ENCODE measurements at regions not wholly inside any gene's neighbourhood (a gene's known extent, or its start where the extent isn't known, plus 50 kb on each side); places are given as distances from the start of the nearest gene placed in this dataset.

- no peak for DNase-seq
- Histone ChIP-seq H3K36me3 (no peaks in the 10 kb centered on the region), H3K27me3 (no peaks in the 10 kb centered on the region), H3K4me3 (no peak overlapping the region), H3K9me3 (no peaks in the 10 kb centered on the region)
Measured at GRCh38 chr7:12131122-12131521, 80.0 kb upstream of the TMEM106B start.

GRCh38 chr7:12133865-12134264 is 77.2 kb upstream of the TMEM106B start:
- Histone ChIP-seq H3K4me3 (no peak overlapping the region), H3K27me3 (no peaks in the 10 kb centered on the region), H3K36me3 (no peaks in the 10 kb centered on the region), H3K9me3 (no peaks in the 10 kb centered on the region)
- DNase-seq = no peak

GRCh38 chr7:12136523-12136922 is 74.6 kb upstream of the TMEM106B start:
- no peaks in the 10 kb centered on the region; the same call in 1 of the 2 replicates for H3K27me3 ChIP-seq
- H3K36me3 ChIP-seq = no peaks in the 10 kb centered on the region
- no peaks in the 10 kb centered on the region for H3K9me3 ChIP-seq
- DNase-seq = no peak
- no peak overlapping the region for H3K4me3 ChIP-seq

- no peaks in the 10 kb centered on the region for H3K36me3 ChIP-seq
- no peak for DNase-seq
- H3K4me3 ChIP-seq = no peak overlapping the region
- no peaks in the 10 kb centered on the region for H3K9me3 ChIP-seq
- no peaks in the 10 kb centered on the region; the same call in 1 of the 2 replicates for H3K27me3 ChIP-seq
Measured at GRCh38 chr7:12137283-12137682, 73.8 kb upstream of the TMEM106B start.

GRCh38 chr7:12138421-12138820 is 72.7 kb upstream of the TMEM106B start:
- DNase-seq = no peak
- no peaks in the 10 kb centered on the region; the same call in 1 of the 2 replicates for H3K27me3 ChIP-seq
- H3K4me3 ChIP-seq = no peak overlapping the region
- H3K9me3 ChIP-seq = no peaks in the 10 kb centered on the region
- no peaks in the 10 kb centered on the region for H3K36me3 ChIP-seq

GRCh38 chr7:12139416-12139815 is 71.7 kb upstream of the TMEM106B start:
- DNase-seq = no peak
- Histone ChIP-seq H3K9me3 (no peaks in the 10 kb centered on the region), H3K27me3 (no peaks in the 10 kb centered on the region; the same call in 1 of the 2 replicates), H3K36me3 (no peaks in the 10 kb centered on the region), H3K4me3 (no peak overlapping the region)

GRCh38 chr7:12146813-12147212 is 64.3 kb upstream of the TMEM106B start:
- DNase-seq = no peak
- Histone ChIP-seq H3K9me3 (no peaks in the 10 kb centered on the region), H3K4me3 (no peak overlapping the region), H3K36me3 (no peaks in the 10 kb centered on the region), H3K27me3 (peaks cover 2% of the 10 kb centered on the region; the same call in 1 of the 2 replicates)

- H3K4me3 ChIP-seq = no peak overlapping the region
- peaks cover 4% of the 10 kb centered on the region; the same call in 1 of the 2 replicates for H3K27me3 ChIP-seq
- H3K9me3 ChIP-seq = no peaks in the 10 kb centered on the region
- no peaks in the 10 kb centered on the region for H3K36me3 ChIP-seq
- no peak for DNase-seq
Measured at GRCh38 chr7:12152196-12152918, 58.7 kb upstream of the TMEM106B start.

- no peak for DNase-seq
- H3K4me3 ChIP-seq = no peak overlapping the region
- peaks cover 4% of the 10 kb centered on the region; the same call in 1 of the 2 replicates for H3K27me3 ChIP-seq
- H3K9me3 ChIP-seq = no peaks in the 10 kb centered on the region
- H3K36me3 ChIP-seq = no peaks in the 10 kb centered on the region
Measured at GRCh38 chr7:12154119-12154518, 57.0 kb upstream of the TMEM106B start.

GRCh38 chr7:12157517-12157916 is 53.6 kb upstream of the TMEM106B start:
- Histone ChIP-seq H3K27me3 (no peaks in the 10 kb centered on the region; the same call in 1 of the 2 replicates), H3K36me3 (no peaks in the 10 kb centered on the region), H3K4me3 (no peak overlapping the region), H3K9me3 (no peaks in the 10 kb centered on the region)
- no peak for DNase-seq

- H3K4me3 ChIP-seq = no peak overlapping the region
- H3K36me3 ChIP-seq = no peaks in the 10 kb centered on the region
- H3K9me3 ChIP-seq = no peaks in the 10 kb centered on the region
- no peaks in the 10 kb centered on the region; the same call in 1 of the 2 replicates for H3K27me3 ChIP-seq
- no peak for DNase-seq
Measured at GRCh38 chr7:12158334-12159060, 52.6 kb upstream of the TMEM106B start.

GRCh38 chr7:12161146-12161545 is 49.9 kb upstream of the TMEM106B start:
- no peaks in the 10 kb centered on the region for H3K27me3 ChIP-seq
- no peaks in the 10 kb centered on the region for H3K9me3 ChIP-seq
- no peak for DNase-seq
- no peak overlapping the region for H3K4me3 ChIP-seq
- H3K36me3 ChIP-seq = no peaks in the 10 kb centered on the region

All from MG63 (cell line).